Panc1 (cell line): ENCODE measurements at regions not wholly inside any gene's neighbourhood (a gene's known extent, or its start where the extent isn't known, plus 50 kb on each side); places are given as distances from the start of the nearest gene placed in this dataset.

Experiments used
- ATAC-seq: fragments of 200-7000 bp; cut with Tn5 transposase; 2 replicates; pipeline ENCODE4 v1.9.1; 2020; ENCODE audit warnings: mild to moderate bottlenecking, moderate library complexity
- BruUV-seq: library from RNA; stranded (reverse); fragments of 400-500 nt; replicated peaks from 2 replicates; lab custom pipeline; 2021; lab: Mats Ljungman, UMichigan
- CTCF ChIA-PET: fragments of 300-600 bp; sonication (Branson Sonifier 250); formaldehyde crosslinking; loops from one replicate; lab custom pipeline; 2022; ENCODE audit warnings: antibody characterized with exemption; lab: Charles Lee
- POLR2A ChIA-PET: fragments of 300-600 bp; sonication (Branson Sonifier 250); formaldehyde crosslinking; loops from one replicate; lab custom pipeline; 2022; ENCODE audit warnings: antibody characterized with exemption; lab: Charles Lee
- DNase-seq: peaks from one replicate; pipeline ENCODE4 v3.0.0-alpha.2; 2010; ENCODE audit warnings: low read depth, low spot score
- H3K27ac ChIP-seq: 2 replicates; pipeline ENCODE4 v1.5.1; 2011; ENCODE audit warnings: mild to moderate bottlenecking, low read length, inconsistent platforms
- H3K27me3 ChIP-seq: fragments of 200-500 bp; sonication (Bioruptor generic); 2 replicates; pipeline ENCODE4 v1.6.0; 2014; ENCODE audit warnings: low read length, inconsistent platforms; ENCODE audit not compliant: control insufficient read depth, insufficient read depth
- H3K36me3 ChIP-seq: fragments of 200-500 bp; sonication (Bioruptor generic); 2 replicates; pipeline ENCODE4 v1.5.1; 2014; ENCODE audit warnings: inconsistent platforms, mild to moderate bottlenecking, low read length, moderate library complexity; ENCODE audit not compliant: control insufficient read depth, insufficient read depth
- H3K4me1 ChIP-seq: 2 replicates; pipeline ENCODE4 v1.5.1; 2011; ENCODE audit warnings: inconsistent platforms, mild to moderate bottlenecking, low read length, moderate library complexity; ENCODE audit not compliant: control insufficient read depth, insufficient read depth
- H3K4me3 ChIP-seq, 2 experiments: 2 replicates each; pipeline ENCODE4 v1.5.1; 2011 to 2012; ENCODE audit warnings: low read depth in 2 of 2, low read length in 2 of 2, mild to moderate bottlenecking in 2 of 2, inconsistent platforms in 1 of 2, moderate library complexity in 1 of 2
- H3K9me3 ChIP-seq: fragments of 200-500 bp; sonication (Bioruptor generic); 2 replicates; pipeline ENCODE4 v1.5.1; 2014; ENCODE audit warnings: low read depth, mild to moderate bottlenecking, inconsistent platforms, low read length, moderate library complexity; ENCODE audit not compliant: control insufficient read depth, insufficient read depth
- POLR2AphosphoS5 ChIP-seq: IDR thresholded peaks from 2 replicates; pipeline ENCODE4 v1.6.1; 2012; ENCODE audit warnings: mild to moderate bottlenecking, low read depth, low read length, moderate library complexity
- SIN3A ChIP-seq: IDR thresholded peaks from 2 replicates; pipeline ENCODE4 v1.6.1; 2012; ENCODE audit warnings: low read depth, mild to moderate bottlenecking, low read length, moderate library complexity, borderline replicate concordance; ENCODE audit not compliant: insufficient read depth
- TCF7L2 ChIP-seq: IDR thresholded peaks from 2 replicates; pipeline ENCODE4 v1.6.1; 2011; ENCODE audit warnings: mild to moderate bottlenecking, low read depth, low read length, inconsistent platforms
- in situ Hi-C: cut with HindIII; loops from 2 replicates; pipeline ENCODE4 v1.10.0; 2016; ENCODE audit warnings: low sequenced_read_pairs, low pct_unique_long_range_greater_than_20kb
- intact Hi-C: fragments of 100-400 bp; cut with micrococcal nuclease; formaldehyde crosslinking; loops from one replicate; pipeline ENCODE4 v1.10.0; 2022; ENCODE audit not compliant: unreplicated experiment
- TF ChIP-seq, protein P1 (sequence below): fragments of 450-650 bp; IDR thresholded peaks from 2 replicates; pipeline ENCODE4 v1.5.1; 2017; ENCODE audit warnings: mild to moderate bottlenecking
- TF ChIP-seq, protein P2 (sequence below), 2 experiments: IDR thresholded peaks; 2 replicates each; pipeline ENCODE4 v1.6.1; 2011 to 2012; ENCODE audit warnings: low read depth in 2 of 2, control low read depth in 1 of 2, low read length in 1 of 2, mild to moderate bottlenecking in 1 of 2, moderate library complexity in 1 of 2; ENCODE audit not compliant: insufficient read depth in 1 of 2

DNA sequence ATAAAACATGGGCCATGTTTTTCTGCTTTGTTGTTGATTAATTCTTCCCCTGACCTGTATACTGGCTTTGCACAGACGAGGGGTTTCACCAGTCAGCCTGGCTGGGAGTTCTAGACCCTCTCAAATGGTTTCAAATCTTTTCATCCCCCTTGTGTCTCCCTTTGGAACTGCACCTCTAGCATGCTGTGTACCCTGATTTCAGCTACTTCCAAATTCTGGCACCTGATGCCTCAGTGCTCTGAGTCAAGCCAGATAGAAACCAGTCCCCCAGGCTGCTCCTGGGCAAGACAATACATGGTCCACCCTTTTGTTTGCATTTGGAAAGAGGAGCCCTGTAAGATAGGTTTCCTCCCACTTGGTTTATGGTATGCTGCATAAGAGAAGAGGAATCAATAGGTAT is 290.2 kb downstream of the BTBD3 start:
- CTCF ChIA-PET = no interaction called here
- H3K27ac ChIP-seq = no peak overlapping the region
- no peak for ATAC-seq

DNA sequence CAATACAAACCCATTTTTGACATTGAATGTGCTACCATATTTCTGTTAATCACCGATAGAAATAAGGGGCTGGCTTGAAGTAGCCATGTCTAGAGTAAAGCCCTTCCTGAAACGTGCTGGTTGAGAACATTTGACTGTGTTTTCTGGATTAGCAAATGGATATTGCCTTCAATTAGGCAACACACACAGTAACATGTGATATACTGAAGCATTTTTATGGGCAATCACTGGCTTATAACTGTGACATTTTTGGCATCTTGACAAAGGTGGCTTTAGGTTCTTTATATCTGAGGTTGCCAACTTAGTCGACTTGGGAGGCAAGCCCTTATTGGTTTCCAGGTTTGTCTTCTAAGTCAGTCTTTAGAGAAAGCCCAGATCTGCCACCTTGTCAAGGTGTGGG is 292.9 kb downstream of the BTBD3 start:
- intact Hi-C loops = no loop called here
- CTCF ChIA-PET = no interaction called here
- H3K9me3 ChIP-seq = no peaks in the 10 kb centered on the region
- no peaks in the 10 kb centered on the region for H3K4me1 ChIP-seq
- H3K27me3 ChIP-seq = no peaks in the 10 kb centered on the region
- ATAC-seq (no peak), DNase-seq (no peak)
- in situ Hi-C loops = no loop called here
- BruUV-seq = no TSS peak
- H3K36me3 ChIP-seq = no peaks in the 10 kb centered on the region
- TF ChIP-seq, protein P1, sequence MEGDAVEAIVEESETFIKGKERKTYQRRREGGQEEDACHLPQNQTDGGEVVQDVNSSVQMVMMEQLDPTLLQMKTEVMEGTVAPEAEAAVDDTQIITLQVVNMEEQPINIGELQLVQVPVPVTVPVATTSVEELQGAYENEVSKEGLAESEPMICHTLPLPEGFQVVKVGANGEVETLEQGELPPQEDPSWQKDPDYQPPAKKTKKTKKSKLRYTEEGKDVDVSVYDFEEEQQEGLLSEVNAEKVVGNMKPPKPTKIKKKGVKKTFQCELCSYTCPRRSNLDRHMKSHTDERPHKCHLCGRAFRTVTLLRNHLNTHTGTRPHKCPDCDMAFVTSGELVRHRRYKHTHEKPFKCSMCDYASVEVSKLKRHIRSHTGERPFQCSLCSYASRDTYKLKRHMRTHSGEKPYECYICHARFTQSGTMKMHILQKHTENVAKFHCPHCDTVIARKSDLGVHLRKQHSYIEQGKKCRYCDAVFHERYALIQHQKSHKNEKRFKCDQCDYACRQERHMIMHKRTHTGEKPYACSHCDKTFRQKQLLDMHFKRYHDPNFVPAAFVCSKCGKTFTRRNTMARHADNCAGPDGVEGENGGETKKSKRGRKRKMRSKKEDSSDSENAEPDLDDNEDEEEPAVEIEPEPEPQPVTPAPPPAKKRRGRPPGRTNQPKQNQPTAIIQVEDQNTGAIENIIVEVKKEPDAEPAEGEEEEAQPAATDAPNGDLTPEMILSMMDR = no peak
- TF ChIP-seq POLR2AphosphoS5 (no peak), TCF7L2 (no peak), SIN3A (no peak)
- TF ChIP-seq, protein P2, sequence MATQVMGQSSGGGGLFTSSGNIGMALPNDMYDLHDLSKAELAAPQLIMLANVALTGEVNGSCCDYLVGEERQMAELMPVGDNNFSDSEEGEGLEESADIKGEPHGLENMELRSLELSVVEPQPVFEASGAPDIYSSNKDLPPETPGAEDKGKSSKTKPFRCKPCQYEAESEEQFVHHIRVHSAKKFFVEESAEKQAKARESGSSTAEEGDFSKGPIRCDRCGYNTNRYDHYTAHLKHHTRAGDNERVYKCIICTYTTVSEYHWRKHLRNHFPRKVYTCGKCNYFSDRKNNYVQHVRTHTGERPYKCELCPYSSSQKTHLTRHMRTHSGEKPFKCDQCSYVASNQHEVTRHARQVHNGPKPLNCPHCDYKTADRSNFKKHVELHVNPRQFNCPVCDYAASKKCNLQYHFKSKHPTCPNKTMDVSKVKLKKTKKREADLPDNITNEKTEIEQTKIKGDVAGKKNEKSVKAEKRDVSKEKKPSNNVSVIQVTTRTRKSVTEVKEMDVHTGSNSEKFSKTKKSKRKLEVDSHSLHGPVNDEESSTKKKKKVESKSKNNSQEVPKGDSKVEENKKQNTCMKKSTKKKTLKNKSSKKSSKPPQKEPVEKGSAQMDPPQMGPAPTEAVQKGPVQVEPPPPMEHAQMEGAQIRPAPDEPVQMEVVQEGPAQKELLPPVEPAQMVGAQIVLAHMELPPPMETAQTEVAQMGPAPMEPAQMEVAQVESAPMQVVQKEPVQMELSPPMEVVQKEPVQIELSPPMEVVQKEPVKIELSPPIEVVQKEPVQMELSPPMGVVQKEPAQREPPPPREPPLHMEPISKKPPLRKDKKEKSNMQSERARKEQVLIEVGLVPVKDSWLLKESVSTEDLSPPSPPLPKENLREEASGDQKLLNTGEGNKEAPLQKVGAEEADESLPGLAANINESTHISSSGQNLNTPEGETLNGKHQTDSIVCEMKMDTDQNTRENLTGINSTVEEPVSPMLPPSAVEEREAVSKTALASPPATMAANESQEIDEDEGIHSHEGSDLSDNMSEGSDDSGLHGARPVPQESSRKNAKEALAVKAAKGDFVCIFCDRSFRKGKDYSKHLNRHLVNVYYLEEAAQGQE (IDR thresholded peaks at IDR 0.05; ENCODE audit: insufficient read depth in 1 of 2, low read depth in 2 of 2, low read length in 1 of 2) = no peak
- H3K4me3 ChIP-seq = no peak overlapping the region
- POLR2A ChIA-PET = no interaction called here
- H3K27ac ChIP-seq = no peak overlapping the region

More for the DNA sequence above, 290.2 kb downstream of the BTBD3 start:
- intact Hi-C loops (no loop called here), in situ Hi-C loops (no loop called here)
- TF ChIP-seq TCF7L2 (no peak), SIN3A (no peak)
- TF ChIP-seq, protein P1 = peak; percentile 45; the same call in 1 of the 2 replicates
- DNase-seq = no peak
- Histone ChIP-seq H3K9me3 (peaks cover 4% of the 10 kb centered on the region; the same call in 1 of the 2 replicates), H3K27me3 (no peaks in the 10 kb centered on the region), H3K36me3 (no peaks in the 10 kb centered on the region), H3K4me1 (no peaks in the 10 kb centered on the region), H3K4me3 (no peak overlapping the region)
- POLR2A ChIA-PET = no interaction called here
- BruUV-seq = no TSS peak
